ENCODE measurements at regions not wholly inside any gene's neighbourhood (a gene's known extent, or its start where the extent isn't known, plus 50 kb on each side); places are given as distances from the start of the nearest gene placed in this dataset.
"Not testable (repeated sequence)": the region's sequence is repeated elsewhere in the genome, so short reads cannot be mapped to it uniquely, and the experiment has no call there.

- DNase-seq (ENCODE audit: low read depth): no peak
- H3K4me3 ChIP-seq (ENCODE audit: low read depth, low read length): no peak overlapping the region
Observed at GRCh38 chr2:83943265-83943664, 515.8 kb downstream of the SUCLG1 start.

DNA sequence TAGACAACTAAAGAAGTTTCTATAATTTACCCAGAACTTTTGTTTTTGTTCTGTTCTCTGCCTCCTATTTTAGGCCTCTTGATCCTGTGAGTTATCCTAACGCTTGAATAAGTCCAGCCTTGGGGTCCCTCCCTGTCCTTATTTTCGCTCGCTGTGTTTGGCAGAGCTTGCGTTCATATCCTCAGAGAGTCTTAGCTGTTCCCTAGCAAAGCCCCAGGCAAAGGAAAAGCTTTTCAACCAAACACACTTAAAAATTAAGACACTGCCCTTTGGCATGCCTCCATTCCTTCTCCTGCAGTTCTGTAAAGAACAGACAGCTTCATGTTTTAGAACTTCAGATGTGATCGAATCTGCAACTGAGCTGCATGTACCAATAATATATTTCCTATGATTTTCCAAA, 517.2 kb downstream of the SUCLG1 start:
- no peak overlapping the region for H3K4me3 ChIP-seq (ENCODE audit: low read depth, low read length)
- no peak for DNase-seq (ENCODE audit: low read depth)

DNA sequence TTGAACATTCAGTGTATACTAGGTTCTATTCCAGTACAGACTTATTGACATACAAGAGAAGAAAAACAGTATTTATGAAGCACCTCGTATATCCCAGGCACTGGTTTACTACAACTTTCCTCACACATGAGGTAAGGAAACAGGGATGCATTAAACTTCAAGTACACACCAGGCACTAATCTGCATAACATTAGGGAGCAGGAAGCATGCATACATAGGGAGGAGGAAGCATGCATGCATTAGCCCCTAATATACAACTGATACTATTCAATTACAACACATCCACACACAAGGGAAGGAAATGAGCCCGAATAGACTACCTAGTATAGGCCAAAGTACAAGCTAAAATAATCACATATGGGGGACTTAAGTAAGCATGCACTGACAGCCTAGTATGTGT, 525.3 kb downstream of the SUCLG1 start:
- no peak overlapping the region for H3K4me3 ChIP-seq (ENCODE audit: low read depth, low read length)
- no peak for DNase-seq (ENCODE audit: low read depth)

- DNase-seq (ENCODE audit: low read depth): no peak
- no peak overlapping the region for H3K4me3 ChIP-seq (ENCODE audit: low read depth, low read length)
Observed at GRCh38 chr2:83923531-83923930, 535.5 kb downstream of the SUCLG1 start.

GRCh38 chr2:83916559-83916958, 542.5 kb downstream of the SUCLG1 start:
- H3K4me3 ChIP-seq (ENCODE audit: low read depth, low read length): no peak overlapping the region
- DNase-seq (ENCODE audit: low read depth): no peak

DNA sequence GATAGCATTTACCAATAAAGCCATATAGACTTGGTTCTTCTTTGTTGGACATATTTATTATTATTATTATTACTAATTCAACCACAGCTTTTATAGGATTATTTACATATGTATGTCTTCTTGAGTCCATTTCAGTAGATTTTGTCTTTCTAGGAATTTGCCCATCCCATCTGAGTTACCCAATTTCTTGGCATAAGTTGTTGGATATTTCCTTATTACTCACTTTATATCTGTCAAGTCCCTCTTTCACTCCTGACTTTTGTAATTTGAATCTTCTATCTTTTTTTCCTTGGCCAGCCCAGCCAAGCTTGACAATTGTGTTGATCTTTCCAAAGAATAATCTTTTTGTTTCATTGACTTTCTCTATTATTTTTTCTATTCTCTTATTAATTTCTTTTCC, 543.7 kb downstream of the SUCLG1 start:
- no peak overlapping the region for H3K4me3 ChIP-seq (ENCODE audit: low read depth, low read length)
- DNase-seq (ENCODE audit: low read depth): no peak

- no peak for DNase-seq (ENCODE audit: low read depth)
- no peak overlapping the region for H3K4me3 ChIP-seq (ENCODE audit: low read depth, low read length)
Observed at GRCh38 chr2:83908750-83909149, 550.3 kb downstream of the SUCLG1 start.

GRCh38 chr2:83901317-83901716, 557.8 kb downstream of the SUCLG1 start:
- no peak for DNase-seq (ENCODE audit: low read depth)
- no peak overlapping the region for H3K4me3 ChIP-seq (ENCODE audit: low read depth, low read length)

DNA sequence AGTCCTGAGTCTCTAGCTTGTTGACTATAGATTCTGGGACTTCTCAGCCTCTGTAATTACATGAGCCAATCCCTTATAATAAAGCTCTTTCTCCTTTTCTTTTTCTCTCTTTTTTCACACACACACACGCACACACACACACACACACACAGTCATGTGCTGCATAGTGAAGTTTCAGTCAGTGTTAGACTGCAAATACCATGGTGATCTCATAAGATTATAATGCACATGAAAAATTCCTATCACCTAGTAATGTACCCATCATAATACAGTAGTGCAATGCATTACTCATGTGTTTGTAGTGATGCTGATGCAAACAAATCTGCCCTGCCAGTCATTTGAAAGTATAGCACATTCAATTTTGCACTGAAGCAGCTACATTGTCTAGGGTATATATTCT, 558.2 kb downstream of the SUCLG1 start:
- no peak overlapping the region for H3K4me3 ChIP-seq (ENCODE audit: low read depth, low read length)
- peak; percentile 1 for DNase-seq (ENCODE audit: low read depth)

- DNase-seq (ENCODE audit: low read depth): no peak
- no peak overlapping the region for H3K4me3 ChIP-seq (ENCODE audit: low read depth, low read length)
Observed at GRCh38 chr2:83899271-83899670, 559.8 kb downstream of the SUCLG1 start.

GRCh38 chr2:83894976-83895375, 564.1 kb downstream of the SUCLG1 start:
- no peak overlapping the region for H3K4me3 ChIP-seq (ENCODE audit: low read depth, low read length)
- no peak for DNase-seq (ENCODE audit: low read depth)

GRCh38 chr2:83887757-83888156, 571.3 kb downstream of the SUCLG1 start:
- DNase-seq (ENCODE audit: low read depth): no peak
- no peak overlapping the region for H3K4me3 ChIP-seq (ENCODE audit: low read depth, low read length)

- no peak overlapping the region for H3K4me3 ChIP-seq (ENCODE audit: low read depth, low read length)
- no peak for DNase-seq (ENCODE audit: low read depth)
Observed at GRCh38 chr2:83879127-83879526, 580.0 kb downstream of the SUCLG1 start.

DNA sequence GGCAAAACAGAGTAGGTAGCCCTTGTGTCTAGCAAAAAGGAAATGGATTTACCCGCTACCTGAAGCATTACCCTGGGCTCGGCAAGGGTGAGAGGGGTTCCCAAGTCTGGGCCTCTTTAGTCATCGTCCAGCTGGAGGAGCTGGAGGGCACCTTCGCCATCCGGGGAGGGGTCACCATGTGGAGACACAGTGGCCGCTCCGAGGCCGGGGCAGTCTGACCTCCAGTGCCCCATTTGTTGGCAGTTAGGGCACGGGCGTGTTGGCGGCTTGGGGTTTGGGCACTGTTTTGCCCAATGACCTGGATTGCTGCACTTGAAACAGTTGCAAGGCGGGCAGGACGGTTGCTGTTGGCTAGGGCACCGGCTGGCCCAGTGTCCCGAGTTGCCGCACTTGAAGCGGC, 581.8 kb downstream of the SUCLG1 start:
- H3K4me3 ChIP-seq (ENCODE audit: low read depth, low read length); DNase-seq (ENCODE audit: low read depth): not testable (repeated sequence)

- H3K4me3 ChIP-seq (ENCODE audit: low read depth, low read length): no peak overlapping the region
- DNase-seq (ENCODE audit: low read depth): no peak
Observed at GRCh38 chr2:83874712-83875430, 584.2 kb downstream of the SUCLG1 start.

DNA sequence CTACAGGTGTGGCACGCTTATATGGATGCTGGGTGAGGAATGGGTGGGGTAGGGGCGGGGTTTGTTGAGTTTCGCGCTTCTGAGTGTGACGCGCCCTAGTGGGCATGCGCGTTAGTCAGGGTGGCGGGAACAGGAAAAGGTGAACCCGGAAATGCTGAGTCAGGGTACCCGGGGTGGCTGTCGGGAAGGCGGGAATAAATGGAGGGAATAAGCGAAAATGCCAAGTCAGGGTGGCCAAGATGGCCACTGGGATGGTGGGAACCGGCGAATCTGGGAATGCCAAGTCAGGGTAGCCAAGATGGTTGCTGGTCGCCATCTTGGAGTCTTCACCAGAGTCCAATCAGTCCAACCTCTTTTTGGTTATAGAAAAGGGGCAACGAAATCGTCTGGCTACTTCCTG, 585.0 kb downstream of the SUCLG1 start:
- no peak for DNase-seq (ENCODE audit: low read depth)
- no peak overlapping the region for H3K4me3 ChIP-seq (ENCODE audit: low read depth, low read length)

DNA sequence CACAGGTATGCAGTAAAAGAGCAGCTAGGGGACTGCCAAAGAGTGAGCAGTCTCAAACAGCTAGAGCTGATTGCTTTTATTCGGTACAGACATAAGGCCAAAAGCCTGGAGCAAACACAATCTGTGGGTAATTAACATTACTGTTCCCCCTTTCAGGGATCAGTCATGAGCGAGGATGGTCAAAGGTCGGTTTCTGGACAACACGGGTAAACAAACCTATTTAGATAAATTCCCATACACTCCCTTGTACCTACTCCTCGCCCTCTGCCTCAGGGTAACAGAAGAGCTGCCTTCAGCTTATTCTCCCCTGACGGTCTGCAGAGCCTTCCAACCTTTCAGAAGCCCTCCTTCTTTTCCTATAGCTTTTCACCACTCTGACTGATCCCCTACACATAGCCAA, 586.0 kb downstream of the SUCLG1 start:
- DNase-seq (ENCODE audit: low read depth): no peak
- no peak overlapping the region for H3K4me3 ChIP-seq (ENCODE audit: low read depth, low read length)

DNA sequence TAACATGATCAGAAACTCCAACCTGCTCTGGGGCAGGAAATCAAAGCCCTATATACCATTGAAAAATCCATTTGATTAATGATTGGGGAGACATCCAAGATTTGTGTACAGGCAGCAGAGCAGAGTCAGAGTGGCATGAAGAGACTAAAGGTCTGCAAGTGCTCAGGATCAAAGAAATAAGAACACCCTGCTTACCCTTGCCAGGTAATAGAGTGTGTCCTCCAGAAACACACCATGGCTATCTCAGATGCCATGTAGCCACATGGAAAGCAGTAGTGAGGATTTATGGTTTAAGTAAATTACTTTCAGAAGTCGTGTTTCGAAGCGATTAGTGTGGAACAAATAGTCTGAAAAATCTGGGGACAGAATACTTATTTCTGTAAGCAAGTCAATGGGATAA, 592.9 kb downstream of the SUCLG1 start:
- H3K4me3 ChIP-seq (ENCODE audit: low read depth, low read length): no peak overlapping the region
- no peak for DNase-seq (ENCODE audit: low read depth)

DNA sequence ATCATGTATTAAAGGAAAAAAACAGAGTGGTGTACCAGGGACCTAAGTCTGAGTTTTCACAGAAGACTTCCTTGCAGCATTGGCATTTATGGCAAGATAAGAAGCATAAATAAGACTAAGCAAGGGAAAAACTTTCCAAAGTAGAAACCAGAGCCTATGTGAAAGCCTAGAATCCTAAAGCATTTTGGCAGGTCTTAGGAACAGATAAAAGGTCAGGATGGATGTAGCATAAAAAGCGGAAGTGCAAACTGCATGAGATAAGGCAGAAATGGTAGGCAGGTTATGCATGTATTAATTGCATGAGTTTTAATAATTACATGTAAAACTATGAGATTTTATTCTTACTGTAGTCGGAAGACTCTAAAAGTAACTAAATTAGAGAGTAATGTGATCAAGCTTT, 596.5 kb downstream of the SUCLG1 start:
- DNase-seq (ENCODE audit: low read depth): no peak
- no peak overlapping the region for H3K4me3 ChIP-seq (ENCODE audit: low read depth, low read length)

DNA sequence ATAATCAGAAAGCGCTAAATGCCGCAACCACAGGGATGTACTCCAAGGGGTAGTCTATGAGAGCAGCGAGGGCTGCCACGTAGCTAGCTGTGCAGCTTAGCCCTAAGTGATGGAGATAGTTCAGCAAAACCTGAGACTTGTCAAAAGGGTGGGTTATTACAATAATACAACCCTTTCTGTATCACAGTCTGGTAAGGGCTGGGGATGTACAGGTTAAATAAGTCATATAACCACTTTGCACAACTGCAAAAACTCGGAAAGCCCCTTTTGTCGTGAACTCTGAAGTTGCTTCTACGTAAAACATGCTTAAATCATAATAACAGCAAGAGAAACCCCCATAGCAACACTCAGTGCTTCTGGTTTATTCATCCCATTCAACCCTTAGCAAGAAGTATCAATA, 598.8 kb downstream of the SUCLG1 start:
- DNase-seq (ENCODE audit: low read depth): no peak
- no peak overlapping the region for H3K4me3 ChIP-seq (ENCODE audit: low read depth, low read length)

DNA sequence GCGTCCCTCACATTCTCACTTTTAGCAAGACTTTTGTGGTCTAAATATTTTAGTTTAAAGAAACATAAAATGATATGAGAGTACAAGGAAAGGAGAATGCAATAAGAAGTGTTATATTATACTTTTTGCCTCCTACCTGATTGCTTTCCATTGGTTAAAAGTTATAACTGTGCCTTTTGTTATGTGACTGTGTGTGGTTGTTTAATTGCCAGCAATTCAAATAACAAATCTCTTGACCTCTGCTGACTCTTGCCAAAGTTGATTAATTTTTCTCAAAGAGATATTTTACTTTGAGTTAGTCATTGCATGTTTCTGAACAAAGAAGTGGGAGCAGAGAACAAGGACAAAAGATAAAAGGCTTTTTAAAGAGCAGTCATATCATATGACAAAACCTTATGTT, 599.5 kb downstream of the SUCLG1 start:
- no peak overlapping the region for H3K4me3 ChIP-seq (ENCODE audit: low read depth, low read length)
- no peak for DNase-seq (ENCODE audit: low read depth)

- no peak overlapping the region for H3K4me3 ChIP-seq (ENCODE audit: low read depth, low read length)
- no peak for DNase-seq (ENCODE audit: low read depth)
Observed at GRCh38 chr2:83851066-83851465, 608.0 kb downstream of the SUCLG1 start.

All from skeletal muscle cell (primary cell).